NCI-H187 treated with DMSO at 0.1 percent for 48 hours (cell line): ENCODE measurements at regions not wholly inside any gene's neighbourhood (a gene's known extent, or its start where the extent isn't known, plus 50 kb on each side); places are given as distances from the start of the nearest gene placed in this dataset.

ENCODE experiments used
- DNase-seq: peaks from one replicate; lab custom pipeline; 2025; lab: John Stamatoyannopoulos, UW

DNA sequence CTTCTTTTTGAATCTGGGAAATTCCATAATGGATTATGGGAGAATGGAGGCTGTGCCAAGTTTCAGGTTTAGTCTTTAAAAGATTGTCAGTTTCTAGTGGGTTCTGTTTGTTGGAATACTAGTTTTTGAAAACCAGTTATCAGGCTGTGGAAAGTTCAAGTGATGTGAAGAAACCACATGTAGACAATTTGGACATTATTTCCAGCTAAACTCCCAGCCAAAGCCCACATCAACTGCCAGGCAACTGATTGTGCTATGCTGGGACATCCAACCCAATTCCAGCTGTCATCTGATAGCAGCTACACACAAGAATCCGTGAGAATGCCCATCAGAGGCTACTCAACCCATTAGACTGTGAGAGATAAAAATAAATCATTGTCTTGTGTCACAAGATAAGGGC is 546.1 kb upstream of the ADAMTS5 start:
- no peak for DNase-seq

DNA sequence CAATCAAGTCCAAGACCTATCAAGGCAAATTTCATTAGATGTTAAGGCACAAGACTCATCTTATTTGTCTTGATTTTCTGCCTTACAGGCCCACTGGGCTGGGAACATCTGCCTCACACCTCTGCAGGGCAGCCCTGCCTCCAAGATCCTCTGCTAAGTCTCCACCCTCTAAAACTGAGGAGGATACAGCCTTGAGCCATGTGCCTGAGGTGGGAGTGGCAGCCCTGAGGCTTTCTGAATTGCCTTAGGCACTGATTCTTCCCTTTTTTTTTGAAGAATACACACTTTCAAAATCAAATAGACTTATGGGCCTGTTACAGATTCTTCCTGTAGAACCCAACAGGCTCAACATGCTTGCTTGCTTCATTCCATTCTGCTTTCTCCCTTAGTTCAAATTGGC is 544.3 kb upstream of the ADAMTS5 start:
- no peak for DNase-seq

DNA sequence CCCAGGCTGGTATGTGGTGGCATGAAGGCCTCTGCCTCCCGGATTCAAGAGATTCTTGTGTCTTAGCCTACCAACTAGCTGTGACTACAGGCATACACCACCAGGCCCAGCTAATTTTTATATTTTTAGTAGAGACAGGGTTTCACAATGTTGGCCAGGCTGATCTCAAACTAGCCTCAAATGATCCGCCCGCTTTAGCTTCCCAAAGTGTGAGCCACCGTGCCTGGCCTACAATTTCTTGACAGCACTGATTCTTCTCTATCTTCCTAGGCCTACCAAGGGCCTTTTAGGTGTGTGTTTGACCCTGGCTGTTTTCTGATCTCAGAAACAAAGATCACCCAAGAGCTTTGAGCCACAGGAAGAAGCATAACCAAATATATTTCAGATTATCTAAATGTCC is 540.8 kb upstream of the ADAMTS5 start:
- no peak for DNase-seq

DNA sequence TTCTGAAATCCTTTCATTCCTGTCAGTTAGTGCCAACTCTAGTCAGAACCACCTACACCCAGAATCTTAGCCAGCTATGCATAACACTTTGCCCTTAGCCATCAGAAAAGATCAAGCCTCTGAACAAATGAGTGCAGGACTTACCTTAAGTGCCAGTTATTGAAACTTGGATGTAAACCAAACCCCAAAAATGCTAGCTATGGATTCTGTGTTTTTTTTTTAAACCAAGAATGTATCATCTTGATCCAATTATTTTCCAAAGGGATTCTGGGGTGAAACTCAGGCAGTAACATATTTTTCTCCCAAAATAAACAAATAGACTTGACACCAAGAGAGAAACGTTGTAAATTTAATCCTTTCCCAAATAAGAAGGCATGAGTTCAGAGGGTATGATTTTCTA is 538.6 kb upstream of the ADAMTS5 start:
- no peak for DNase-seq

DNA sequence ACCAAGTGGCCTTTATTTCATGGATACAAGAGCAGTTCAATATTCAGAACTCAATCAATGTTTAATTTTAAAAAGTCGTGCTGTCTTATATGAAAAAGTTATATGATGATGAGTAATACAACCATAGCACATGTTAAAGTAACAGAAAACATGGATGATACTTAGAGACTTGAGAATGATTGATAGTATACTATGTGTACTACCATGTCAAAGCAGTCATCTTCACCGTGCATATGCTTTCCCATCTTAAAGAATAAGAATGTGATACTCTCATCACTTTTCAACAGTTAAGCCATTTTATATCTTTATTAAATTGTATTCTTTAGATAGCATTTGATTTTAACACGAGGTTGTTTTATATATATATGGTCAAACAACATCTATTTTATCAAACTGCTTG is 535.9 kb upstream of the ADAMTS5 start:
- no peak for DNase-seq

DNA sequence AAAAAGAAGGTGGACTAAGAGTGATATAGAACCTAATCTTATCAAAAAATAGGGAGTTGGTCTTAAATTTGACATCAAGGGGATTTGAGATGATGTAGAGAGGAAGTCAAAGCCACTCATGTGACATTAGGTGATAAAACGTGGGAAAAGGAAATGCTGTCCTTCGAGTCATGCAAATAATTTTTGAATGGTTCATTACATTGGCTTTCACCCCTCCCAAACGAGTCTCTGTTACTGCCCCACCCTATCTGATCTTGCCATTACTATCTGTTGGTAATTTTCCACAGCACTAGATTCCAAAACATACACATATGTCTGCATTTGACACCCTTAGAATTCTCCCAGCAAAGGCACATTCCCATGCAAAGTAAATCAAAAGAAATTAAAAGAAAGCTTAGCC is 531.1 kb upstream of the ADAMTS5 start:
- no peak for DNase-seq

DNA sequence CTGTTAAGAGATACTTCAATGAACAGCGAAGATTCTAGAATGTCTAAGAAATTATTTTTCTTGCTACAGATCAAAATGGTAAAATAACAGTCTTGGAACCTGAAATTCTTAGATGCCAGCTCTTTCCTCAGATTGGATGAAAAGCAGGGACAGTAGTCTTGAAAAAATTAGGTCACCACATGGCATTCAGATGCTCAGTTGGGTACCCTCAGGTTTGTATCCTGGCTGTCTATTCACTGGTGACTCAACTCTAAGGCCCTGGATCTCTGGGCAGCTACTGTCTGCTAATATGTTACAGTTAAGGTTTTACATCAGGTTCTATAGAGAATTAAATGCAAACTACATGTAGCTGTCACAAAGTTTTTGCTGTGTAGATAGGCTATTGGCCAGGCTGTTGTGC is 528.9 kb upstream of the ADAMTS5 start:
- DNase-seq: no peak

DNA sequence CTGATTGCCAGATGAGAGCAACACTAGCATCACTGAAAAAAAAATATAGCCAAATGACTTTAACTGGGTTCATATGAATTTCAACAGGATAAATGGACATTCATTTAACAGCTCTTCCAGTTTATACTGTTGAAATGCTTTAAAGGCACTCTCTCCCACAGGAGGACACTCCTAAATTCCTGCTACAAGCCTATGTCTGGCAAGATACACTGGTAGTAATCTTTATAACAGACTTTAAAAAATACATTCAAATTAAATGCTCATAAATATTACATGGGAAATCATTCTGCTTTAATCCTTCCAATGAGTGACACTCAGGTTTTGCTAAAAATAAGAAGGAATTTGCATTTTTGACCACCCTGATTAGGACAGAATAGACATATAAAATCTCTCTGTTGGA is 526.7 kb upstream of the ADAMTS5 start:
- no peak for DNase-seq

DNA sequence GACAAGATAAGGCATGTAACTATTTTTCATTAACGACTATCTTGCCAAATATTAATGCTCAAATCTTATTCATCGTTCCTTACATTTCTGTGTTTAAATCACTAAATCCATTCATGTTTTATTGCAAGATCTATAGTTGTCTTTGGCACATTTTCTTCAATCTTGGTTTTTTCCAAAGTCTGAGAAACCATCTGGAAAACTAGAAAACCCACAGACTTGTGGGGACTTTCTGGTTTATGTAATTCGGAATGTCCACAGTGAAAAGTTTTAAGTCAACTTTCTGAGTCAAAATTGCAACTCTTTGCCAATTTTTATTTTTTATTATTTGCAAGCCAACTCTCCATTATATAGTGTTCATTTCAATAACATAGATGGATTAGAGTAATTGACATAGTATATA is 520.8 kb upstream of the ADAMTS5 start:
- DNase-seq: no peak

DNA sequence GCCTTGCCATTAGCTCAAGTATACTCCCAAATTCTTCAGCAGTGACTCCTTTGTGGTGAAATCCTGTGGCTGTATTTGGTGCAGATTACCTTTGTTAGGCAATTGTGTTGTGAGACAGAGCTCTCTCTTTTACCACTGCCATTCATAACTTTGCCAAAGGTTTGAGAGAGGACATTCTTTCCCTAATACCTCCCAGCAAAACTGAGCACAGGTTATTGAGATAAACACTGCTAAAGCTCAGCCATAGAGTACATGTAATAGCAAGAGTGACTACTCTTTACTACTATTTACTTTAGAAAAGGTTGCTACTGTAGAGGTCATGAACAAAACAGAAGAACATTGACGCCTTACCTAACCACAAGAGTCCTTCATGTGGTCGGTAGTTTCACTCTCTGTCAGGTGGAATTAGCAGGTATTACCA is 514.0 kb upstream of the ADAMTS5 start:
- DNase-seq: no peak

DNA sequence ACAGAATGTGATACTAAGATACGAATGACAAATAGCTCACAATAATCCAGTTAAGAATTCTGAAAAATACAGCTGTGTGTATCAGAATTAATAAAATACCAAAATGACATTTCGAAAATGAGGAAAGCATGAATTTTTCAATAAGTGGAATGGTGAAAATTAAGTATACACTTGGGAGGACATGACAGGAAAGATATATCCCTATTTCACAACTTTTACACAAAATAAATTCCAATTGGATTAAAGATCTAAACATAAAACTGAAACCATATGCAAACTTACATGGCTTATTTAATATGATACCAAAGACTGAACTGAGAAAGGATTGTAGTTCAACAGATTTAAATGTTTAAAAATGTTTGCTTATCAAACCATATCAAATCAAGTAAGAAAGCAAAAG is 510.4 kb upstream of the ADAMTS5 start:
- DNase-seq: no peak

DNA sequence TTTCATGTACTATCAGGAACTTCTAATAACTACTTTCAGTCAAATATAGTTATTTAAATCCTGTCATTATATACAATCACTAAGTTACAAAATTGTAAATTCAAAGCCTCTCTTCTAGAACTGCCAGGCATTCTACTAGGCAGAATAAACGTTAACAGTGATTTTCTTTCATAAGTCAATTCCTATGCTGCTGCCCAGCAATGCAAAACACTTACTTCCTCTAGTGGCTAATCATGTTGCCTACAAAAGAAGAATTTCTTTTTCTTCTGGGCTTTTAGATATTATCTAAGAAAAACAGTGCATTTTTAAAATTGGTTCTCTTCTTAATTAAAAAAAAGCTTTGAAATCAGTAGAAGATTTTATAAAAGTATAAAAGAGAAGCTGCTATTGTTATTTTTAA is 509.8 kb upstream of the ADAMTS5 start:
- DNase-seq: no peak

DNA sequence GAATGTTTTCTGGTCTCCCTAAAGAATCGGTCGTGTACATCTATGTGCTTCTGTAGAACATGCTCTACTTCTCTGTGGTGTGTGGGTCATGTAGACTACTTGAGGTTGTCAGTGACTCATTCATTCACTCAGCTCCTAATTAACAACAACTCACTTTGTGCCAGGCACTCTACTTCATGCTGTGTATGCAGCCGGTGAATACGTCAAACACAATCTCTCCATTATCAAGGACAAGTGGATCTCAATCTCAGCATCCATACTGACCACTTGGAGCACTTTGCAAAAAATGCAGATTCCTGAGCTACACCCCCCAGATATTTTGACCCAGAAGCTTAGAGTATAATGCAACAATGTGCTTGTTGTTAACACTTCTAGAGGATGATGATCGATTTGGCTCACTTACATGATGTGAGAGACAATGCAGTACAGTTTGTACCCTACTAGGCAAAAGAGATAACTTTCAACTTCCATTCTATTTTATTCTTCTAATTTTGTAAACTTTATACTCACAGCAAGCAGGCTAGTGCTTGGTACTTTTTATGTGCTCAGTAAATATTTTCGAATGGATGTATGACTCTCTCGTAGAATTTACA is 508.6 kb upstream of the ADAMTS5 start:
- no peak for DNase-seq

DNA sequence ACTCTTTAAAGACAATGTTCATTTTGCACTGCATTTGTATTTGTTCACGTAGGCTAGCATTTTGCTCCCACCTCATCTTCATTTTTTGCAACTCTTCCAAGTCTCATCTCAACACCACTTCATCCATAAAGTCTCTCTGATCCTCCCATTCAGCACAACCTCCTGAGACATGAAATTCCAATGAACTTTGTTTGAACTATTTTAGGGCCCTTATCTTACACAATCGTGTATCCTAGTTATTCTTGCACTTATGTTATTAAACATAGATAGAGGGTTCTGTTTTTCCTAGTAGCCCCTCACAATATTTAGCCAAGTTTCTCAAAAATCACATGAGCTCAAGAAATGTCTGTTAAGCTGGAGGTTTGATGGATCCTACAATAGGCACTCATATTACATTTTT is 500.5 kb upstream of the ADAMTS5 start:
- no peak for DNase-seq

DNA sequence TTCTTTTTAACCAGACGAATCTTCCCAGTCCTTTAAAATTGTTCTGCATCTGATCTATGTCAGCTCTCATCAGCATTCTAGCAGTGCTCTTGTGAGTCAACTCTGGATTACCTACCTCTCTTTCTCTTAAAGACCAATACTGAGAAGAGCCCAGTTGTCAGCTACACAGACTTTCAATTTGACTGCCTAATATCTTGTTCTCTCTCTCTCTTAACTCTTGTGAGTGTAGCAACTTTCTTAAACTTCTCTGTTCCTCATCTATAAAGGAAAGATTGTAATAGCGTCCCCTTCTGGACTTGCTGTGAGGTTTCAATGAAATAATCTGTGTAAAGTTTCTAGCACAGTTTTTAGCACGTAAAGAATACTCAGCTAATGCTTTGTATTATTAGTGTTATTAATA is 499.3 kb upstream of the ADAMTS5 start:
- DNase-seq: no peak

DNA sequence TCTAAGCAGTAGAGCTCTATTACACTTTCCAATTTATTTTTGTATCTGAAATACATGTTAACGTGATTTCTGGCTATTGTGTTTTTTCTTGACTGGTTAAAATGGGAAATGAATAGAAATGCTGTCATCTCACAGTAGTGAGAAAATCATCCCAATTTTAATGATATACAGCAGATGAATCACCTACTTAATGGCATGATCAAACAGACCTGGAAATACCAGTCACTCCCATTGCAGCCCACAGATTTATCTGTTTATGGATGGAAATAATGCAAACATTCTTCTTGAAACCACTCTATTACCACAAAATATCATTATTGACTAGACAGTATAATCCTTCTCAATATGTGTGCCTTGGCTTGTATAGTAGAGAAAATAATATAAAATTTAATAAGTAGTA is 497.8 kb upstream of the ADAMTS5 start:
- no peak for DNase-seq

DNA sequence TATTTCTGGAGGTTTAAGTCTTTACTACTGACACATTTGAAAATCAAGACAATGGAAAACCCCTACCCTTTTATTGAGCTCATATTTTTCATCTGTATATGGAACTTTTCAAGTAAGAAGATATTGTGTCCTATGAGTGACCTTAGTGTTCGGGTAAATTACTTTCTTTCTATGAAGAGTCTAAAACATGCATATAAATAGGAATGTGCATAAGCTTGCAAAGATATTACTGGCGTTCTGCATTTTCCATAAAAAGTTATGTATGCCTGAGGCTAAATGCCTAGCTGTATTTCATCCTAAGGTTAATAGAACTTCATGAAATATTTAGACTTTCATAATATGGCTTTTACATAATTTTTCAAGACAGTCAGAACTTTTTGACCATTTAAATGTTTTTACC is 495.8 kb upstream of the ADAMTS5 start:
- DNase-seq: no peak

DNA sequence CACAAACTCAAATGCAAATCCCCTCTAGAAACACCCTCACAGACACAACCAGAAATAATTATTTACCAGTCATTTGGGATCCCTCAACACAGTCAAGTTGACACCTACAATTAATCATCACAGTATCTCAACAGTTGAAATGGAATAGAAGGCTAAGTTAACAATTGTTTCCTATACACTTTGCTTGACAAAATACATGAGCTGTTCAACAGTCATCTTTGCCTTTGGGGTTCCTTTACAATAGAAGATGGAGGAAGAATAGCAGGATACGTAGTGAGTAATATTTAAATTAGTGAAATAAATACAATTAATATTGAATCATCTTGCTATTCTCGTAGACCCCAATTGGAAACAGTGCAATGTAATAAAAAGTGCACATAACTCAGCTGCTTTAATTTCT is 487.3 kb upstream of the ADAMTS5 start:
- DNase-seq: no peak

DNA sequence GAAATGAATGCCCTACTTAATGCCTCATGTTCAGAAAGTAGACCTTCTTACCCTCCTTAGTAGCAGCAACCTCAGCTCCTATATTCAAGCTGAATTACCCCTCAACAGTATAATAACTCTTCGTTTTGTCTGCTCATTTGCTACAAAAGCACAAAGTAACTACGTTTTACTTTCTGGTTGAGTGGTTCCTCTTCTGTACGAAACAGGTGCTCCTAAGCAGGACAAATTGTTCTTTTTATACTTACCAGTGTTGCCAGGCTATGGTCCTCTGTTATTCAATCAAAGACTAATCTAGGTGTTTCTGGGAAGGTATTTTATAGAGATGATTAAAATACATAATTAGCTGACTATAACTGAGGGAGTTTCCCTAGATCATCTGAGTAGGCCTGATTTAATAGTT is 484.2 kb upstream of the ADAMTS5 start:
- DNase-seq: no peak

DNA sequence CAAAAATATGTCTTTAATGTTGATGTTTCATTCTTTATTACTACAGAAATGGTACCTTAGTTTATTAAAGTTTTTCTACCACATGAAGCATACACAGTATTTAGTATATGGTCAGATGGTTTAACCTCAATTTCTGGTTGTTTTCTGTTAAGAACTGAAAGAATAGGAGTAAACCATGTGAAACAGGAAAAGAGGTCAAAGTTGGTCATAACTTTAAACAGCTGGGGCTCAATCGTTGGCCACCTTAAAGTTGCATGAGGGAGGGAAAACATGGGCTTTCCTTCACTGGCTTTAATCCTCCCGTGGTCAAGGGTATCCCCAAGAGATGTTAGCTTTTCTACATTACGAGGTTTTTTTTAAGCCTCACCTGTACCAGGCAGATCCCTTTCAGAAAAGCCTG is 483.3 kb upstream of the ADAMTS5 start:
- DNase-seq: no peak

DNA sequence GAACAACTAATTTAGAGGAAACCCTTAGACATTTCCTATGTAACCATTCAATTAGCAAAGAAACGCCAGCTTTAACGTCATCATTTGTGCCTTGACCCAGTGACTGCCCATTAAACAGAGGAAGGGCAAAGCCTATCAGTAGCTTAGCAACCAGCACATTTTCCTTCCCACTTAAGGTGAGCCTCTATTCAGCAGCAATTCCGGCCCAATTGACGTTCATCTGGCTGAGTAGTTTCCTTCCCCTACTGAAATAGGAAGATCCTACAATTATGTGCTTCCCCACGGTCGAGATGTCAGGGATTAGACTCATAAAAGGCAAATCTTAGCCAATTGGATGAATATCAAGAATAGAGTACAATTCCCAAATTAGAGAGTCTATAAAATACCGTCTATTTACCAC is 482.1 kb upstream of the ADAMTS5 start:
- no peak for DNase-seq

DNA sequence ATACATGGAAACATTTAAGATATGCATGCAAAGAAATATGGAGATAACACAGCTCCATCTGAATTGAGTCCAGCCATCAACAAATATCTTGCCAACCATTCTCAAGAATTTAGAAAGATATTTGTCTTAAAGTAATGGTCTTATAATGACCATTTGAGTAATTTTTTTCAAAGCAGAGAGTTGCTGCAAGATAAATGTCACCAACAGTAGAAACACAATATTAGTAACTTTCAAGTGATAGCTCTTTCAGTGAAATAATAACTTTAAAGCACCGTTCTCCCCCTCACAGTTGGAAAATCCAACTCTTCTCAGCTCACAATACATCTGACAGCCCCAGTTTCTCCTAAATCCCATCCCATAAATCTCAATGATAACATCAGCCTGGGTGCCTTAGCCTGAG is 481.0 kb upstream of the ADAMTS5 start:
- DNase-seq: no peak

DNA sequence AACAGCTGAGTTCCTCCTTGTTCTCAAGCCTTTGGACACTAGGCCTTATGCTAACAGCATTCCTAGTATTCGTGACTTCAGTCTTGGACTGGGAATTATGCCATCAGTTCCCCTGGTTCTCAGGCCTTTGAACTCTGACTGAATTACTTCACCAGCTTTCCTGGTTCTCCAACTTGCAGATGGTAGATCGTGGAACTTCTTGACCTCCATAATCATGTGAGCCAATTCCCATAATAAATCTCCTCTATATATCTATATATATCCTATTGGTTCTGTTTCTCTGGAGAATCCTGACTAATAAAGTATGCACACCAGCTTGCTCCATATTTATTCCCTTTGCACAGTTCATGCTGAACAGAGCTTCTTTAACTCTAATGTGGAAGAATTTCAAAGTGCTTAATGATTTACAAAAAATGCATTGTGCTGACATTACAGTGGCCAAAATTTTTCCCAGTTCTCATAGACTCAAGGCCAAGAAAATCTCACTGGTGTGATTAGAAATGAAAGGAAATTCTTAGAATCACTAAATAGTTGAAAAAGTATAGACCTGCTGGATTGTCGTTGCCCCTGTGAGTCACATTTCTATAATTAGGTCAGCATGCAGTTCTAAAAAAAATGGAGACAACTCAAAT is 462.9 kb upstream of the ADAMTS5 start:
- DNase-seq: no peak

DNA sequence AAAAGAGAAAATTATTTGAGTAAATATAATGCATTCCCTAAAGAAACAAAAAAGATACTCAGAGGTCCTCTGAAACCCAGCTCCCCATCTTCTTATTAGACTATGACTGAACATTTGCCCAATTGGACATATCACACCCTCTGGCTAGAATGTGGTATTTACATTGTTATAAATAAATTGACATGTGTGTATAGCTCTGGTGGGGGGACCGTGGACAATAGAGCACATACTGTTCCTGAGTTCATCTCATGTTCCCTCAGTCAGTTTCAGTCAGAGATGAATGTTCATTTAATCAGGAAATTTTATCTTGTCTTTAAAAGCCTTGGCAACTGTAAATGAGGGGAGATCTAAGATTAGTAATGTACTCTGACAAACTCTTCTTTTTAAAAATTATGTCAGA is 459.3 kb upstream of the ADAMTS5 start:
- no peak for DNase-seq

DNA sequence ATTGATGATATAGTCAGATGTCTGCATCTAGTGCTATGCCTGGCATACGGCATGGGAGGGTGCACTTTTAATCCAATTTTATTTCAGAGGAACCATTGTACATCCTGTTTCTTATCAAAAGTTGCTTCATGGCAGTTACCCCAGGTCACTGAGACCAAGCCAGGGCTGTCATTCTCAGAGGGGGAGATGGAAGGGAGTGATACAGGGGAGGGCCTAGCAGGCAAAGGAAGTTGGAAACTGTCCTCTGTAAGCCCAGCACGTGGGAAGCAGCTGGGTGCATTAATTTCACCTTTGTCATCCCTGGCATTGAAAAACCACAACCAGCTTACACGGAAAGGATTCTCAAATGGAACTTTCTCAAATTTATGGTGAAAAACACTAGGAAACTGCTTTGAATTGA is 458.7 kb upstream of the ADAMTS5 start:
- no peak for DNase-seq
